GM19395 (cell line): ENCODE measurements at regions not wholly inside any gene's neighbourhood (a gene's known extent, or its start where the extent isn't known, plus 50 kb on each side); places are given as distances from the start of the nearest gene placed in this dataset.

ENCODE experiments used
- ATAC-seq: cut with Tn5 transposase; IDR thresholded peaks from one replicate; pipeline ENCODE4 v1.9.1; 2021; ENCODE audit warnings: mild to moderate bottlenecking, moderate library complexity; ENCODE audit not compliant: unreplicated experiment

GRCh38 chr21:26225046-26225445 lies 54.5 kb upstream of the APP start:
- ATAC-seq, result no peak

- no peak for ATAC-seq
Observed at GRCh38 chr21:26224366-26224765, 53.8 kb upstream of the APP start.
